ENCODE measurements at regions not wholly inside any gene's neighbourhood (a gene's known extent, or its start where the extent isn't known, plus 50 kb on each side); places are given as distances from the start of the nearest gene placed in this dataset.

- no peak for TF ChIP-seq CTCF (conservative IDR thresholded peaks at IDR 0.05; ENCODE audit: low read depth, low read length)
- TF ChIP-seq EZH2 (IDR thresholded peaks at IDR 0.05; ENCODE audit: borderline replicate concordance, low read depth, low read length, poor library complexity, severe bottlenecking): no peak
These were observed 77.9 kb upstream of the NFIA start for GRCh38 chr1:61004262-61005003.

Data from A673 (cell line).